ENCODE measurements at regions not wholly inside any gene's neighbourhood (a gene's known extent, or its start where the extent isn't known, plus 50 kb on each side); places are given as distances from the start of the nearest gene placed in this dataset.

DNA sequence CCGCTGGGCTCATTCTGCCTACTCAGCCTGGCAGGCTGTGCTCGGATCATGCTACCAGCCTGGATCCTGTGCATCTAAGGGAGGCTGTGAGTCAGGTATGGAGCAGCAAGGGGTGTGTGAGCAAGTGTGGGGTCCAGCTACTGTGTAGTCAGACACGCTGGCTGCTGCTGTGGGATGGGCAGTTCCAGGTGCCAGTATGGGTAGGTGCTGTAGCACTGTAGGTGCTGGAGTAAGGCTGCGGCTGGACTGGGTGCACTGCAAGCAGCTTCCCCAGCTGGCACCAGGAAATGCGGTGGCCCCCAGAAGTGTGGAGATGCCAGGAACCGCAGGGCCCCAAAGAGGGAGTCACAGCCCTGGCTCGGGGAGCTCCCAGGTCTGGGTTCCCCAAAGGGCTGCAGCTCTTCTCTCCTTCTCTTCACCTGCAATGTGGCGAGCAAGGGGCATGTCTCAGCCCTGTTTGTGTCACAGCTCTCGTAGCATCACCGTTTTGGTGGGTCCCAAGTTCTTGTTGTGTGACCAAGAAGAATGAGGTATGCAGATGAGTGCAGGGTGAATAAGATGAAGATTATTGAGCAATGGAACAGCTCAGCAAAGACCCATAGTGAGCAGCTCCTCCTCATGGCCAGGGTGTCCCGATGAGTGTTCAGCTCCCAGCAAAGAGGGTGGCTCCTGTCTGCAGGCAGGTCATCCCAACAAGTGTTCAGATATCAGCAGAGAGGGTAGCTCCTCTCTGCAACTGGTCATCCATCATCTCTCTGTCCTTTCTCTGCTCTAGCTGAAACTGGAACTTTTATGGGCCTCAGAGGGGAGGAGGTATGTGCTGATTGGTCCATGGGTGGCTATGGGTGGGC lies 462.9 kb downstream of the TBC1D22A start:
- no peak for DNase-seq

Data from EL (cell line).